Breast epithelium (tissue), 4 donors: ENCODE measurements at regions not wholly inside any gene's neighbourhood (a gene's known extent, or its start where the extent isn't known, plus 50 kb on each side); places are given as distances from the start of the nearest gene placed in this dataset.

ENCODE experiments used
- DNase-seq, 2 donors: peaks; one replicate each; pipeline ENCODE4 v3.0.0-alpha.2; 2019; ENCODE audit warnings: low spot score in 2 of 2
- H3K27ac ChIP-seq, 2 donors: fragments of 200-600 bp; sonication (generic) in 1 of 2; one replicate each; pipeline ENCODE4 v1.5.1; 2016 to 2019; ENCODE audit warnings: mild to moderate bottlenecking in 1 of 2
- H3K27me3 ChIP-seq, 2 donors: fragments of 200-600 bp; sonication (generic) in 1 of 2; one replicate each; pipeline versions ENCODE4 v1.5.1 to v1.6.0; 2017 to 2019; ENCODE audit warnings: control low read depth in 1 of 2, mild to moderate bottlenecking in 1 of 2
- H3K36me3 ChIP-seq: fragments of 200-600 bp; one replicate; pipeline ENCODE4 v1.5.1; 2019
- H3K4me1 ChIP-seq, 2 donors: fragments of 200-600 bp; sonication (generic); one replicate each; pipeline ENCODE4 v1.5.1; 2016 to 2019; ENCODE audit warnings: control low read depth in 1 of 2
- H3K4me3 ChIP-seq, 3 donors: fragments of 200-600 bp; sonication (generic); 1 replicate in 2 of 3; 2 replicates in 1 of 3; pipeline ENCODE4 v1.5.1; 2016 to 2019; ENCODE audit warnings: mild to moderate bottlenecking in 3 of 3, moderate library complexity in 2 of 3
- H3K9me3 ChIP-seq, 2 donors: fragments of 200-600 bp; sonication (generic) in 1 of 2; one replicate each; pipeline ENCODE4 v1.5.1; 2016 to 2019; ENCODE audit warnings: control low read depth in 1 of 2
- CTCF ChIP-seq, 3 donors: fragments of 450-650 bp; IDR thresholded peaks; one replicate each; pipeline ENCODE4 v1.5.1; 2016 to 2017; ENCODE audit warnings: antibody characterized with exemption in 3 of 3, mild to moderate bottlenecking in 3 of 3, moderate library complexity in 3 of 3
- POLR2A ChIP-seq: fragments of 450-650 bp; IDR thresholded peaks from one replicate; pipeline ENCODE4 v1.6.1; 2016; ENCODE audit warnings: antibody characterized with exemption, mild to moderate bottlenecking, moderate library complexity
- POLR2AphosphoS5 ChIP-seq, 3 donors: sonication (generic); formaldehyde crosslinking; IDR thresholded peaks; one replicate each; pipeline ENCODE4 v1.6.1; 2017; ENCODE audit warnings: antibody characterized with exemption in 3 of 3
- intact Hi-C: fragments of 100-400 bp; cut with DNase I; formaldehyde crosslinking; loops from one replicate; pipeline ENCODE4 v1.15.1; 2023; ENCODE audit warnings: low total_unique reads

GRCh38 chr10:121063744-121064143, 212.6 kb downstream of the WDR11 start:
- H3K36me3 ChIP-seq, result no peaks in the 10 kb centered on the region
- no peaks in the 10 kb centered on the region for H3K4me1 ChIP-seq
- no peak for DNase-seq
- no peak overlapping the region for H3K27ac ChIP-seq
- no peak overlapping the region for H3K4me3 ChIP-seq
- H3K9me3 ChIP-seq, result no peaks in the 10 kb centered on the region
- intact Hi-C loops, result no loop called here
- TF ChIP-seq POLR2AphosphoS5 (IDR thresholded peaks at IDR 0.05), result no peak
- H3K27me3 ChIP-seq, result no peaks in the 10 kb centered on the region

- no peak for DNase-seq
- intact Hi-C loops, result no loop called here
- no peaks in the 10 kb centered on the region for H3K36me3 ChIP-seq
- H3K9me3 ChIP-seq, result no peaks in the 10 kb centered on the region
- no peak overlapping the region for H3K27ac ChIP-seq
- H3K4me1 ChIP-seq, result no peaks in the 10 kb centered on the region
- H3K27me3 ChIP-seq, result no peaks in the 10 kb centered on the region
- H3K4me3 ChIP-seq, result no peak overlapping the region
- no peak for TF ChIP-seq CTCF (IDR thresholded peaks at IDR 0.05)
- no peak for TF ChIP-seq POLR2AphosphoS5 (IDR thresholded peaks at IDR 0.05)
- TF ChIP-seq POLR2A, result no peak
Observed at GRCh38 chr10:121064491-121064890, 213.3 kb downstream of the WDR11 start.

- DNase-seq, result no peak
- Histone ChIP-seq H3K27me3 (no peaks in the 10 kb centered on the region), H3K36me3 (no peaks in the 10 kb centered on the region), H3K9me3 (no peaks in the 10 kb centered on the region), H3K27ac (no peak overlapping the region), H3K4me3 (no peak overlapping the region), H3K4me1 (no peaks in the 10 kb centered on the region)
- TF ChIP-seq POLR2AphosphoS5 (IDR thresholded peaks at IDR 0.05), result no peak
- no peak for TF ChIP-seq POLR2A
- TF ChIP-seq CTCF (IDR thresholded peaks at IDR 0.05), result no peak
- intact Hi-C loops, result no loop called here
Observed at GRCh38 chr10:121065330-121065729, 214.2 kb downstream of the WDR11 start.

GRCh38 chr10:121069061-121069850, 218.1 kb downstream of the WDR11 start:
- TF ChIP-seq CTCF (IDR thresholded peaks at IDR 0.05) (no peak), POLR2A (no peak)

GRCh38 chr10:121070275-121071070, 219.3 kb downstream of the WDR11 start:
- H3K4me3 ChIP-seq, result no peak overlapping the region
- no peak overlapping the region for H3K27ac ChIP-seq
- H3K9me3 ChIP-seq, result no peaks in the 10 kb centered on the region
- no peak for DNase-seq
- intact Hi-C loops, result no loop called here
- no peaks in the 10 kb centered on the region for H3K4me1 ChIP-seq
- H3K36me3 ChIP-seq, result no peaks in the 10 kb centered on the region
- H3K27me3 ChIP-seq, result no peaks in the 10 kb centered on the region
- TF ChIP-seq CTCF (IDR thresholded peaks at IDR 0.05) (no peak), POLR2A (no peak), POLR2AphosphoS5 (IDR thresholded peaks at IDR 0.05) (no peak)

More at GRCh38 chr10:121069061-121069850, 218.1 kb downstream of the WDR11 start:
- DNase-seq, result no peak
- Histone ChIP-seq H3K27ac (no peak overlapping the region), H3K4me1 (no peaks in the 10 kb centered on the region), H3K9me3 (no peaks in the 10 kb centered on the region), H3K36me3 (no peaks in the 10 kb centered on the region), H3K4me3 (no peak overlapping the region), H3K27me3 (no peaks in the 10 kb centered on the region)
- intact Hi-C loops, result no loop called here
